HEK293 (cell line): ENCODE measurements at regions not wholly inside any gene's neighbourhood (a gene's known extent, or its start where the extent isn't known, plus 50 kb on each side); places are given as distances from the start of the nearest gene placed in this dataset.

Experiments used
- CTCF ChIA-PET: fragments of 350-600 bp; formaldehyde crosslinking; extraction: SDS; loops from one replicate; lab custom pipeline; 2021; ENCODE audit warnings: antibody characterized with exemption; lab: Yijun Ruan, JAX
- POLR2A ChIA-PET: fragments of 300-600 bp; formaldehyde crosslinking; extraction: SDS; loops from one replicate; lab custom pipeline; 2020; ENCODE audit warnings: antibody characterized with exemption, inconsistent platforms; lab: Yijun Ruan, JAX
- H3K27ac ChIP-seq: fragments of 200-500 bp; sonication (Bioruptor generic); 2 replicates; pipeline ENCODE4 v1.5.1; 2014; ENCODE audit warnings: low read depth, low read length, control low read depth, inconsistent platforms; ENCODE audit errors: extremely low read depth
- H3K36me3 ChIP-seq, 2 experiments: fragments of 200-500 bp in 1 of 2; sonication (Bioruptor generic) in 1 of 2; 1 replicate in 1 of 2; 2 replicates in 1 of 2; pipeline ENCODE4 v1.5.1; 2014 to 2017; ENCODE audit warnings: inconsistent platforms in 2 of 2, low read length in 2 of 2; ENCODE audit not compliant: control insufficient read depth in 2 of 2, insufficient read depth in 1 of 2
- H3K4me1 ChIP-seq: fragments of 200-500 bp; sonication (Bioruptor generic); 2 replicates; pipeline ENCODE4 v1.5.1; 2014; ENCODE audit warnings: mild to moderate bottlenecking, low read length, inconsistent platforms; ENCODE audit not compliant: control insufficient read depth, insufficient read depth
- H3K4me3 ChIP-seq: 2 replicates; pipeline ENCODE4 v1.5.1; 2011; ENCODE audit warnings: low read depth, mild to moderate bottlenecking, control low read depth, low read length, moderate library complexity
- H3K9me3 ChIP-seq: fragments of 200-500 bp; sonication (Bioruptor generic); 2 replicates; pipeline ENCODE4 v1.5.1; 2014; ENCODE audit warnings: low read depth, low read length, inconsistent platforms; ENCODE audit not compliant: control insufficient read depth, insufficient read depth
- BCL6B ChIP-seq: fragments of 450-650 bp; formaldehyde crosslinking; IDR thresholded peaks from 2 replicates; pipeline ENCODE4 v1.5.1; 2017; ENCODE audit warnings: missing biosample characterization, missing genetic modification characterization
- GLI2 ChIP-seq: fragments of 450-650 bp; formaldehyde crosslinking; IDR thresholded peaks from 2 replicates; pipeline ENCODE4; 2017; ENCODE audit warnings: missing biosample characterization, missing genetic modification characterization, low read depth, borderline replicate concordance
- MYNN ChIP-seq: fragments of 450-650 bp; formaldehyde crosslinking; IDR thresholded peaks from 2 replicates; pipeline ENCODE4 v1.5.1; 2016; ENCODE audit warnings: missing biosample characterization, missing genetic modification characterization, borderline replicate concordance
- PRDM6 ChIP-seq: fragments of 450-650 bp; formaldehyde crosslinking; IDR thresholded peaks from 2 replicates; pipeline ENCODE4 v1.5.1; 2017; ENCODE audit warnings: missing biosample characterization, missing genetic modification characterization
- REST ChIP-seq: fragments of 450-650 bp; formaldehyde crosslinking; IDR thresholded peaks from 2 replicates; pipeline ENCODE4 v1.5.1; 2016; ENCODE audit warnings: missing biosample characterization, missing genetic modification characterization
- WT1 ChIP-seq: fragments of 450-650 bp; formaldehyde crosslinking; IDR thresholded peaks from 2 replicates; pipeline ENCODE4 v1.5.1; 2016; ENCODE audit warnings: missing biosample characterization, missing genetic modification characterization
- ZNF146 ChIP-seq: fragments of 450-650 bp; formaldehyde crosslinking; IDR thresholded peaks from 2 replicates; pipeline ENCODE4 v1.5.1; 2016; ENCODE audit warnings: missing biosample characterization, missing genetic modification characterization
- ZNF18 ChIP-seq: fragments of 450-650 bp; formaldehyde crosslinking; IDR thresholded peaks from 2 replicates; pipeline ENCODE4 v1.5.1; 2016; ENCODE audit warnings: missing biosample characterization, missing genetic modification characterization
- ZNF184 ChIP-seq: fragments of 450-650 bp; IDR thresholded peaks from 2 replicates; pipeline ENCODE4 v1.5.1; 2018; ENCODE audit warnings: missing biosample characterization, mild to moderate bottlenecking, missing genetic modification characterization
- ZNF280C ChIP-seq: fragments of 450-650 bp; formaldehyde crosslinking; IDR thresholded peaks from 2 replicates; pipeline ENCODE4 v1.5.1; 2016; ENCODE audit warnings: missing biosample characterization, missing genetic modification characterization
- ZNF518A ChIP-seq: fragments of 450-650 bp; formaldehyde crosslinking; conservative IDR thresholded peaks from 2 replicates; pipeline ENCODE4 v1.5.1; 2016; ENCODE audit warnings: low read depth, missing biosample characterization, missing genetic modification characterization
- ZNF560 ChIP-seq: fragments of 450-650 bp; formaldehyde crosslinking; IDR thresholded peaks from 2 replicates; pipeline ENCODE4 v1.5.1; 2017; ENCODE audit warnings: missing biosample characterization, missing genetic modification characterization, borderline replicate concordance
- ZNF626 ChIP-seq: fragments of 450-650 bp; sonication (Bioruptor Pico); formaldehyde crosslinking; IDR thresholded peaks from 2 replicates; pipeline ENCODE4 v1.5.1; 2018; ENCODE audit warnings: missing biosample characterization, missing genetic modification characterization, inconsistent platforms
- ZNF629 ChIP-seq: fragments of 450-650 bp; formaldehyde crosslinking; IDR thresholded peaks from 2 replicates; pipeline ENCODE4 v1.5.1; 2017; ENCODE audit warnings: missing biosample characterization, missing genetic modification characterization
- ZNF654 ChIP-seq: fragments of 450-650 bp; formaldehyde crosslinking; IDR thresholded peaks from 2 replicates; pipeline ENCODE4 v1.5.1; 2016; ENCODE audit warnings: low read depth, missing biosample characterization, missing genetic modification characterization
- ZNF692 ChIP-seq: fragments of 450-650 bp; formaldehyde crosslinking; IDR thresholded peaks from 2 replicates; pipeline ENCODE4 v1.5.1; 2016; ENCODE audit warnings: missing biosample characterization, missing genetic modification characterization
- ZNF777 ChIP-seq: fragments of 450-650 bp; formaldehyde crosslinking; IDR thresholded peaks from 2 replicates; pipeline ENCODE4 v1.5.1; 2017; ENCODE audit warnings: missing biosample characterization, missing genetic modification characterization, borderline replicate concordance

GRCh38 chr10:62960416-62960815 is 144.2 kb upstream of the EGR2 start (continued):
- TF ChIP-seq PRDM6, result no peak
- no peak for TF ChIP-seq ZNF146 (tag by site-specific recombination)
- no peak for TF ChIP-seq ZNF629 (tag by site-specific recombination)

- H3K36me3 ChIP-seq, result no peaks in the 10 kb centered on the region
- H3K9me3 ChIP-seq, result no peaks in the 10 kb centered on the region
- H3K27ac ChIP-seq, result no peak overlapping the region
- TF ChIP-seq MYNN (tag by site-specific recombination) (no peak), ZNF777 (no peak), GLI2 (no peak), BCL6B (tag by site-specific recombination) (no peak), ZNF560 (no peak), ZNF692 (no peak), ZNF654 (tag by site-specific recombination) (no peak), ZNF184 (tag by site-specific recombination) (no peak), REST (tag by site-specific recombination) (no peak), ZNF18 (tag by site-specific recombination) (no peak), WT1 (no peak), ZNF280C (no peak), ZNF626 (tag by site-specific recombination) (no peak), ZNF518A (tag by site-specific recombination) (no peak)
- no peak overlapping the region for H3K4me3 ChIP-seq
- POLR2A ChIA-PET, result no interaction called here
- CTCF ChIA-PET, result no interaction called here
- H3K4me1 ChIP-seq, result no peaks in the 10 kb centered on the region
These were observed 143.4 kb upstream of the EGR2 start for GRCh38 chr10:62959553-62959952.
